Activated CD8-positive, alpha-beta T cell treated with anti-CD3 and anti-CD28 coated beads for 36 hours (primary cell): ENCODE measurements at regions not wholly inside any gene's neighbourhood (a gene's known extent, or its start where the extent isn't known, plus 50 kb on each side); places are given as distances from the start of the nearest gene placed in this dataset.
"Not testable (repeated sequence)": the region's sequence is repeated elsewhere in the genome, so short reads cannot be mapped to it uniquely, and the experiment has no call there.

Experiments
- ATAC-seq: fragments of 200-7000 bp; cut with Tn5 transposase; one replicate; pipeline ENCODE4 v1.10.0; 2021; ENCODE audit warnings: mild to moderate bottlenecking, moderate library complexity
- CTCF ChIA-PET: fragments of 350-600 bp; sonication (Branson Sonifier 250); formaldehyde crosslinking; loops from one replicate; lab custom pipeline; 2021; ENCODE audit warnings: antibody characterized with exemption; lab: Charles Lee
- POLR2A ChIA-PET: fragments of 350-600 bp; sonication (Branson Sonifier 250); formaldehyde crosslinking; loops from one replicate; lab custom pipeline; 2021; ENCODE audit warnings: antibody characterized with exemption; lab: Charles Lee
- DNase-seq: peaks from one replicate; pipeline ENCODE4 v3.0.0-alpha.2; 2020
- H3K27ac Mint-ChIP-seq: one replicate; pipeline ENCODE4 v1.8.0; 2021; ENCODE audit warnings: mild to moderate bottlenecking, mixed read lengths
- H3K27me3 Mint-ChIP-seq: one replicate; pipeline ENCODE4 v1.8.0; 2021; ENCODE audit warnings: mixed read lengths
- H3K36me3 Mint-ChIP-seq: one replicate; pipeline ENCODE4 v1.8.0; 2021; ENCODE audit warnings: low read depth, mixed read lengths
- H3K4me1 Mint-ChIP-seq: one replicate; pipeline ENCODE4 v1.8.0; 2021; ENCODE audit warnings: low read depth, mixed read lengths
- H3K4me3 Mint-ChIP-seq: one replicate; pipeline ENCODE4 v1.8.0; 2021; ENCODE audit warnings: mild to moderate bottlenecking, moderate library complexity, mixed read lengths
- H3K9me3 Mint-ChIP-seq: one replicate; pipeline ENCODE4 v1.8.0; 2021; ENCODE audit warnings: mixed read lengths
- intact Hi-C: fragments of 100-400 bp; cut with micrococcal nuclease; formaldehyde crosslinking; loops from one replicate; pipeline ENCODE4 v1.10.0; 2022
- TF ChIP-seq, protein P1 (sequence below): fragments of 200-600 bp; IDR thresholded peaks from one replicate; pipeline ENCODE4 v1.8.0; 2022; ENCODE audit warnings: antibody characterized with exemption, mild to moderate bottlenecking

DNA sequence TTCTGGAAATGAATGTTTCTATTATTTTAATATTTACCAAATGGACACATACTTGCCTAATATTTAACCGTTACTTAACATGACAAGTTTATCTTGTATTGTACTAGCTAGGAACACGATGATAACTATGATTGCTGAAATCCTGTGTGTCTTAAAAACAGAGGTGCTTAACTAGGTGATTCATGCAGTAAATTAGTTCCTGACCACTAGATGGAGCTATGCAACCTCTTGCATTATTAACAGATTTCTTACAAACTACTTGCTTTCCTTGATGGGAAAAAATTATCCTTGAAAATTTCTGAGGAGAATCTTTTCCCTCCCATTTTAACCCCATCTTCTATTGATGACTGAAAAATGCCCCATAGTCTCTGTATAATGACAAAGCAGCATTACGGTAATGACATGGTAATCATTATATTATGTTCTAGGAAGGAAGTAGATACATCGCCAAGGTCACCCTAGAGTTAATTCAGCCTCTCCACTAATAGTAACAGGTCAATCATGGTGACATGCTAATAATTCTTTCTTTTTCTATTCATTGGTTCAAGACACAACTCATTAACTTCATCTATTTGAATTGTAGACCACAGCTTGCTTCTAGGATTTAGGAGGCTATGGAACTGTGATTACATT, 844.2 kb downstream of the RAPGEF2 start:
- ChIA-PET POLR2A (no interaction called here), CTCF (interaction anchor here (0.7 to 2.1 kb wide), 3 partner anchors 12 to 461 kb away, joined by 3 to 6 read pairs (median 3); no protein-coding TSS in a partner anchor)
- ATAC-seq (no peak), DNase-seq (no peak)
- intact Hi-C loops: no loop called here
- H3K4me3 Mint-ChIP-seq: no peak overlapping the region
- H3K27ac Mint-ChIP-seq: no peak overlapping the region
- H3K36me3 Mint-ChIP-seq: no peaks in the 10 kb centered on the region
- H3K4me1 Mint-ChIP-seq: no peaks in the 10 kb centered on the region
- H3K9me3 Mint-ChIP-seq: peaks cover 1% of the 10 kb centered on the region
- H3K27me3 Mint-ChIP-seq: no peaks in the 10 kb centered on the region
- TF ChIP-seq, protein P1, sequence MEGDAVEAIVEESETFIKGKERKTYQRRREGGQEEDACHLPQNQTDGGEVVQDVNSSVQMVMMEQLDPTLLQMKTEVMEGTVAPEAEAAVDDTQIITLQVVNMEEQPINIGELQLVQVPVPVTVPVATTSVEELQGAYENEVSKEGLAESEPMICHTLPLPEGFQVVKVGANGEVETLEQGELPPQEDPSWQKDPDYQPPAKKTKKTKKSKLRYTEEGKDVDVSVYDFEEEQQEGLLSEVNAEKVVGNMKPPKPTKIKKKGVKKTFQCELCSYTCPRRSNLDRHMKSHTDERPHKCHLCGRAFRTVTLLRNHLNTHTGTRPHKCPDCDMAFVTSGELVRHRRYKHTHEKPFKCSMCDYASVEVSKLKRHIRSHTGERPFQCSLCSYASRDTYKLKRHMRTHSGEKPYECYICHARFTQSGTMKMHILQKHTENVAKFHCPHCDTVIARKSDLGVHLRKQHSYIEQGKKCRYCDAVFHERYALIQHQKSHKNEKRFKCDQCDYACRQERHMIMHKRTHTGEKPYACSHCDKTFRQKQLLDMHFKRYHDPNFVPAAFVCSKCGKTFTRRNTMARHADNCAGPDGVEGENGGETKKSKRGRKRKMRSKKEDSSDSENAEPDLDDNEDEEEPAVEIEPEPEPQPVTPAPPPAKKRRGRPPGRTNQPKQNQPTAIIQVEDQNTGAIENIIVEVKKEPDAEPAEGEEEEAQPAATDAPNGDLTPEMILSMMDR: peak; percentile 72

DNA sequence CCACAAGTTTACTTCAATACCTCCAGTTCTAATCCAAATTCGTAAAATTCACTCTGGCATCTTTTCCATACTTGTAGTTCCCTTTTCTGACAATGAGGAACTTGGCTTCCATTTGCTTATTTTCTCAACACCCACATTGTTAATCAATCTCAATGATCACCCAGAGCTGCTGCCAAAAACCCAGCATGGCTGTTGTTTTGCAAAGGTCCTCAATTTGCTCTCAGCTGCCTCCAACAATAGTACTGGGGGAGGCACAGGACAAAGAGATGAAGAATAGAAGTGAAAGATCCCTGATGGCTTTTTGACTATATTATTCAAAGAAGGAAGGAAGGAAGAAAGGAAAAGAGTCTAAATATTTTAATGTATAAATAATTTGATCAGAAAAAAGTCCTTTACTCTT, 847.8 kb downstream of the RAPGEF2 start:
- Mint-ChIP-seq H3K27ac (no peak overlapping the region), H3K4me3 (no peak overlapping the region), H3K27me3 (no peaks in the 10 kb centered on the region), H3K36me3 (no peaks in the 10 kb centered on the region), H3K9me3 (peaks cover 1% of the 10 kb centered on the region), H3K4me1 (no peaks in the 10 kb centered on the region)
- POLR2A ChIA-PET: no interaction called here
- intact Hi-C loops: no loop called here
- no peak for DNase-seq
- TF ChIP-seq, protein P1: no peak
- CTCF ChIA-PET: no interaction called here
- no peak for ATAC-seq

DNA sequence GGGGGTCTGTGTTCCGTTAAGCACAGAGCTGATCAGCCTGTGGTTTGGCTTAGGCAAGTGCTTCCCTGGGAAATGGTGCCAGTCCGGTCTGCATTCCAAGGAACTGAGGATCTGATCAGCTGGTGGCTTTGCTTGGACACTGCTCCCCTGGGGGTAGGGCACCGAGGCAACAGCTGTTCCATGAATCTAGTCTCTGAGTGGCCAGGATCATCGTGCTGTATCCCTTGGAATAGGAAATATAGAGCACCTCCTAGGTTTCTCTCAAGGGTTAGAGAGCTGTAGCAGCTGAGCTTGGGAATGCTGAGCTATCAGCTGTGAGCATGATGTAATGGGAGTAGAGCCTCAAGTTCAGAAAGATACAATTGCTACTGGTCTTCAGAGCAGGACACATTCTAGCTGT, 863.9 kb downstream of the RAPGEF2 start:
- ATAC-seq (no peak), DNase-seq (no peak)
- no peak overlapping the region for H3K4me3 Mint-ChIP-seq
- TF ChIP-seq, protein P1: no peak
- H3K4me1 Mint-ChIP-seq: no peaks in the 10 kb centered on the region
- intact Hi-C loops: no loop called here
- peaks cover 1% of the 10 kb centered on the region for H3K9me3 Mint-ChIP-seq
- CTCF ChIA-PET: no interaction called here
- no peak overlapping the region for H3K27ac Mint-ChIP-seq
- no peaks in the 10 kb centered on the region for H3K36me3 Mint-ChIP-seq
- POLR2A ChIA-PET: no interaction called here
- H3K27me3 Mint-ChIP-seq: no peaks in the 10 kb centered on the region

DNA sequence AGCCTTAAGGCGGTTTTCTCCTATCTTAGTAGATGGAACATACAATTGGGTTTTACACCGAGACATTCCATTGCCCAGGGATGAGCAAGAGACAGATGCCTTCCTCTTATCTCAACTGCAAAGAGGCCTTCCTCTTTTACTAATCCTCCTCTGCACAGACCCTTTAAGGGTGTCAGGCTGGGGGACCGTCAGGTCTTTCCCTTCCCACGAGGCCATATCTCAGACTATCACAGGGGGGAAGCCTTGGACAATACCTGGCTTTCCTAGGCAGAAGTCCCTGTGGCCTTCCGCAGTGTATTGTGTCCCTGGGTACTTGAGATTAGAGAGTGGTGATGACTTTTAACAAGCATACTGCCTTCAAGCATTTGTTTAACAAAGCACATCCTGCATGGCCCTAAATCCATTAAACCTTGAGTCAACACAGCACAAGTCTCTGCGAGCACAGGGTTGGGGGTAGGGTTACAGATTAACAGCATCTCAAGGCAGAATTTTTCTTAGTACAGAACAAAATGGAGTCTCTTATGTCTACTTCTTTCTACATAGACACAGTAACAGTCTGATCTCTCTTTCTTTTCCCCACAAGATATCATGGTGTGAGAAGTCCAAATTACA, 874.1 kb downstream of the RAPGEF2 start:
- intact Hi-C loops, CTCF ChIA-PET, H3K4me3 Mint-ChIP-seq: not testable (repeated sequence)

DNA sequence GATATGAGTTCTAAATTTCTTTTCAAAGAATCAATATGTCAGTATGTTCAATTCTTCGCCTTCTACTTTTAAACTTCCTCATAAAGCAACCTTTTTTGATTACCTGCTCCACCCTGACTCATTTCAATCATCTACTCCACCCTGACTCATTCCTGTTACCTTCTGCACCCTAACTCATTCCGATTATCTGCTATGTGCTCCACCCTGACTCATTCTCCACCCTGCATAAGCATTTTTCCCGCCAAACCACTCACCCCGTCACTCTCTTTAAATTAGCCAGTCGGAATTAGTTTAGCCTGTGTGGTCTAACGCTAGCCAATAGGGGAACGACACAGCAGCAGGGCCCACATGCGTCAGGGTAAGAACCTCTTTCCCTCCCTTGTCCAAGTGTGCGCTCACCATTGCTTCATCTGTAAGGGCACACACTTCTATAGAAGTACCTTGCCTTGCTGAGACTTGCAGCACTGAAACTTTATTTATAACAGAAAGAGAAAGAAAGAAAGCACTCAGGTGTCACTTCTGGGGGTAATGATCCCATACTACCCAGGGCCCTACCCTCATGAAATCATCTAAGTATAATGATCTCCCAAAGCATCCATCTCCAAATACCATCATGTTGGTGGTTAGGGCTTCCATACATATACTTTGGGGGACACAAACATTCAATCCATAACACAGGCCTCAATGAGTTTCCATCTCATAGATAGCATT, 875.2 kb downstream of the RAPGEF2 start:
- TF ChIP-seq, protein P1: no peak

More for the DNA sequence above, 874.1 kb downstream of the RAPGEF2 start:
- H3K4me1 Mint-ChIP-seq, ATAC-seq, H3K27me3 Mint-ChIP-seq, H3K27ac Mint-ChIP-seq, DNase-seq, H3K36me3 Mint-ChIP-seq, H3K9me3 Mint-ChIP-seq: not testable (repeated sequence)
- POLR2A ChIA-PET: interaction anchor here (0.7 kb wide), 1 partner anchor 643 kb away, joined by 3 read pairs; no protein-coding TSS in a partner anchor

More for the DNA sequence above, 875.2 kb downstream of the RAPGEF2 start:
- no peaks in the 10 kb centered on the region for H3K36me3 Mint-ChIP-seq
- H3K4me3 Mint-ChIP-seq: no peak overlapping the region
- no peak for ATAC-seq
- no peak for DNase-seq
- intact Hi-C loops: no loop called here
- ChIA-PET CTCF (no interaction called here), POLR2A (no interaction called here)
- peaks cover 4% of the 10 kb centered on the region for H3K9me3 Mint-ChIP-seq
- H3K4me1 Mint-ChIP-seq: no peaks in the 10 kb centered on the region
- H3K27me3 Mint-ChIP-seq: no peaks in the 10 kb centered on the region
- H3K27ac Mint-ChIP-seq: no peak overlapping the region
